DMS53 treated with DMSO at 0.1 percent for 48 hours (cell line): ENCODE measurements at regions not wholly inside any gene's neighbourhood (a gene's known extent, or its start where the extent isn't known, plus 50 kb on each side); places are given as distances from the start of the nearest gene placed in this dataset.
A peak's percentile ranks its signal among the peaks of the same experiment; 100 is the strongest.

ENCODE experiments used
- DNase-seq: peaks from one replicate; lab custom pipeline; 2025; ENCODE audit not compliant: unreplicated experiment; lab: John Stamatoyannopoulos, UW

DNA sequence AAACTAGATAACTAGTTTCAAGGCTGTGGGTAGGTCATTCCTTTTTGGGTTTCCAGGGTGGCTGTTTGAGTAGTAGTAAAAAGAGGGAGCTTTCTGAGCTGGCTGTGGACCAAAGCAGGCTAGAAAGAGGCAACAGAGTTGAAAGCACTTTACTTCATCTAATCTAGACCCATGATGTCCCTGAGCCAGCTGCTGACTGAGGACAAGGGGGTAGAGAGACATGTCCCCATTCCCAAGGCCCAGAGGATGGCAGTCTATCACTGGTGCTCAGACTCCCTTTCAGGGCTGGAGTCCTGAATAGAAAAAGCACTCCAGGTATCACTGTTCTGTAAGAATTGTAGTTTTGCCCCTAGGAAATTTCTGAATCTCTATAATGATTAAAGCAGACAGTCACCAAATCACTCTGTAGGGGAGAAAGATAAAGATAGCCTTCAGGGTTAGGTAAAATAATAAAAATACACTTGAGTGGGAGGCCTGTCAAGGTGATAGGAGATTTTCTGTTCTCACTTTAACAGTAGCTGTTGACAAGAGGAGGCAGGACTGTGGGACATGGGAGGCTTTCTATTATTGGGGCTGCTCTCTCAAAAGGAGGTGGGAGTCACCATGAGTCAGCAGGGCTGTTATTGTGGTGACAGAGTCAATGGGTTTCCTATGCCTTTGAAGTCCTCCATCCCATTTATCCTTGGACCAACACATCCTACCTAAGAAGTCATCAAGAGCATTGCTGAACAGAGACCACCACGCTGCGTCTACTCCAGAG is 190.2 kb upstream of the MPHOSPH6 start:
- no peak for DNase-seq

DNA sequence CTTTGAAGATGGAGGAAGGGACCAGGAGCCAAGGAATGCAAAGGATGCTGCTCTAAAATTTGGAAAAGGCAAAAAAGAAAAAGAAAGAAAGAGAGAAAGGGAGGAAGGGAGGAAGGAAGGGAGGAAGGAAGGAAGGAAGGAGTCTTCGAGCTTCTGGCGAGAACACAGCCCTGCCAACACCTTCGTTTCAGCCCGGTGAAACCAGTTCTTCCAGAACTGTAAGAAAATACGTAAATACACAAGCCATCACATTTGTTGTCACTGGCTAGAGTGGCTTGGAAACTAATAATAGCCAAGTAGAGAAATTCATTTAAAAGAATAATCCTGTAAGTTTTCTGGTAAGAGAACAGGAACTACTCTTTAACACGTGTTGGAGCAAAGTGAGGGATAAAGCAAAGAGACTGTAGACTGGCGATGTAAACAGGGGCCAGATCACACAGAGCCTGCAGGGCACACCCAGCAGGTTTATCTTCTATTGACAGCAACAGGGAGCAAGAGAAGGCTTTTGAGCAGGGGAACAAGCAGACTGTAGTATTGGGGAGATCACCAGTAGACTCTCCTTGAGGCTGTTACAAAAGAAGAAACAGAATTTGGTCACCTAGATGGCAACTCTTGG is 188.7 kb upstream of the MPHOSPH6 start:
- DNase-seq, result peak; percentile 58

DNA sequence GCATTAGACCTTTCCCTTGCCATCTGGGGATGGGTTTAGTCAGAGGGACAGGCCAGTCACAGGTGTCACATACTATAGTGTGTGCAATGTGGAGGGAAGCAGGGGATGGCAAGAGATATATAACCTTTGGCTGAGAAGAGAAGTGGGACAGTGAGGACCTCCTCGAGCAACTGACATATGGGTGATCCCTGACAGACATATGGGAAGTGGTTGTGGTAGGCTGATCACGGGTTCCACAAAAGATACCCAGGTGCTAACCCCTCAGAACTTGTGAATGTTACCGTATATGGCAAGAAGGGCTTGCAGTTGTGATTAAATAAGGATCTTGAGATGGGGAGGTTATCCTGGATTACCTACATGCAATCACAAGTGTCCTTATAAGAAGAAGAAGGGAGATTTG is 188.1 kb upstream of the MPHOSPH6 start:
- no peak for DNase-seq

DNA sequence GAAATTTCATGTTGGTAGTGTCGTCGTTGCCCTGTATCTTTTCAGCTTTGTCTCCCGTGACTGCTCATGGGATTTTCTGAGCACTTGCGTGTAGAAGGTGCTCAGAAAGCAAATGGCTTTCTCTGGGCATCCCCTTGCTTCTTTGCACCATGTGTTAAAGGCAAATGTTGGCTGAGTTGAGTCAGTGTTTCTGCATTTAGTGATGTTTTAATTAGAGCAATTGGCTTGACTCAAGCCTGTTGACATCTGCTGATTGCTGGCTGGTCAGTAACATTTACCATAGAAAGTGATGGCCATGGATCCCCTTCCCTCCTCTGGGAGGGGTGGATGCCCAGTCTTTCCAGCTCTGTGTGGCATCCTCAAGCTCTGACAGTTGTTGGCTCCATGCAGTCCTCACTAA is 187.2 kb upstream of the MPHOSPH6 start:
- DNase-seq, result no peak

DNA sequence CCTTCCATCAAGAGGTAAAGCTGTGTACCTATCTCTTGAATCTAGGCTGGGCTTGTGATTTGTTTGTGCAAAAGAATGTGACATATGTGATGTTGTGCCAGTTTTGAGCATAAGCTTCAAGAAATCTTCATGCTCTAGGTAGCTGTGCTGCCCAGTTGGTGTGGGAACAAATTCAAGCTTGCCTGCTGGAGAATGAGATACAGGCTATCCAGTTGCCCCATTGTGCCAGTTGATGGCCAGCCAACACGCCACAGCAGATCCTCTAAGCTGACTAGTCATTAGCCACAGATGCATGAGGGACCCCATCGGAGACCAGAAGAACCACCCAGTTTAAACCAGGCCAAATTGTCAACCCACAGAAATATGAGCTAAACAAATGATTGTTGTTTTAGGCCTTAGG is 180.5 kb upstream of the MPHOSPH6 start:
- DNase-seq, result no peak

DNA sequence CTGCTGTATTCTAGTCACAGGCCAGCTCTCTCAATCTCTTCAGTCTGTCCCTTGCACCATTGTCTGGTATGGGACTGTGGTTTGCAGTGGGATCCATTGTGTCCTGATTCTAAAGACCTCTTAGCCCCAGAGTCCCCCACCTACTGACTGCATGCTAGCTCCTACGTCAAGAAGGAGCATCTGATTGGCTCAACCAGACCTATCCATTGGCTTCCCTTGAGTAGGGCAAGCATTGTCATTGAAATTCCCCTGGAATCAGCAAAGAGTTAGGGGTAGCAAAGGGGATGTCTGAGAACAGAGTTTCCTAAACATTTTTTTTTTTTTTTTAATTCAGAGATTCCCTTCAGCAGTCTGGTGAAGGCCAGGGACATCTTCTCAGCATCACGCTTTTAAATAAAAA is 175.3 kb upstream of the MPHOSPH6 start:
- no peak for DNase-seq

DNA sequence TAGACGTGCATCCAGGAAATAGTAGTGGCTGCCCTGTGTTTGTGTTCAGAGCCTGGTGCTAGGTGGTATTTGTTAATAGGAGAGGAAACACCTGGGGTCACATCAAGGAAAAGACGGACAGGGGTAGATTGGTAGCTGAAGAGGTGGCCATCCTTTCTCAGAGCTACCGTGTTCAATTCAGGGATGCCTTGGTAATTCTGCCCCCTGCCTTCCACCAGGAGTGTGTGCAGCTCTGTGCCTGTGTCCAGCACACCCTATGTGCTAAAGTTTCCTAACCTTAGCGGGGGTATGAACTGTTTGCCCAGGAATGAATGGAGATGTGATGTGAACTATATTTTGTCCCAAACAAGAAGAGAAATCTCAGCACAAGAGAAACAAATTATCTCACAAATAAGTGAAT is 174.1 kb upstream of the MPHOSPH6 start:
- DNase-seq, result peak; percentile 33

DNA sequence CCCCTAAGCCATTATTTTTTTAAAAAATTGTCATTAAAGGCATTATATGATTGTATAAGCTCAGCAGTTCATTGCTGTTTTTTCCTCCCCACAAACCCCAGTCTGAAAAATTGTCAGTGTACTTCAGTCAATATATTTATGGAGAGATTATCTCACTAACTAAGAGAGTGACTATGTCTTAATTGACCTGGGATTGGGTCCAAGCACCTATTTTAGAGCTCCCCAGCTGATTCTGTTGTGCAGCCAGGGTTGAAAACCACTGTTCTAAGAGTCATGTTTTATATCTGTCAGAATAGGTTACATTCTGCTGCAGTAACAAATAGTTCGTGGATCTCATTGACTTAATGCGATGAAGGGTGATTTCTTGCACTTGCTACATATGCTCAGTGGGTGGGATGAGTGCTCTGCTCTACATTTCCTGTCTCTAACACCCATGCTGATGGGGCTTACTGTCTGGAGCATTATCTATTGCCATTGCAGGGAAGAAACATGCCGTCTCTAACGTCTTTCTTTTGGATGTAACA is 171.2 kb upstream of the MPHOSPH6 start:
- no peak for DNase-seq

DNA sequence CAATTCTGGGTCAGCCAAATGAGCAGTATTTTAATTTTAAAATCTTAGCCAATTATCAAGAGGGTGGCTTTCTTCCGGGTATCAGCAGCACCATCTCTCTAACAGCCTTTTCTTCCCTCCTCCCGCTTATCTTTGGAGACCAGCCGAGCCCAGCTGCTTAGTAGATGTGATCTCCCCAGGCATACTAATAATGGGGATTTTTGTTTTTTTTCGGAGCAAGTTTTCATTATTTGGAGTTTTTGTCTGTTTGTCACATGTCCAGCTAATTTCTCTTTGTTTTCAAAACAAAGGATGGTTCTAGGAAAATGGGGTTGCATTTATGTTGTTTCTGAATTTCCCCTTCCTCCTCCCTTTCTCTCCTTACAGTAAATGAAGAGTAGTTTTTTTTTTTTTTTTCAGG is 170.5 kb upstream of the MPHOSPH6 start:
- DNase-seq, result no peak

DNA sequence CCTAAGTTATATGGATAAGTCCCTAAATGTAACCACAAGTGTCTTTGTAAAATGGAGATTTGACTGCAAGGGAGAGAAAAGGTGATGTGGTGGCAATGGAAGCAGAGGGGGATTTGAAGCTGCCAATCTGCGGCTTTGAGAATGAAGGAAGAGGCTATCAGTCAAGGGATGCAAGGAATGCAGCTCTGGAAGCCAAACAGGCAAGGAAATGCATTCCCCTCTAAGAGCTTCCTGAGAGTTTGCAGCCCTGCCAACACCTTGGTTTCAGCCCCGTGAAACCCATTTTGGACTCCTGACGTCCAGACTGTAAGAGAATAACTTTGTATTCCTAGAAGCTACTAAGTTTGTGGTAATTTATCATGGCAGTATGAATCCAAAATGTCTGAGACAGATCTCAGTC is 167.3 kb upstream of the MPHOSPH6 start:
- DNase-seq, result no peak

DNA sequence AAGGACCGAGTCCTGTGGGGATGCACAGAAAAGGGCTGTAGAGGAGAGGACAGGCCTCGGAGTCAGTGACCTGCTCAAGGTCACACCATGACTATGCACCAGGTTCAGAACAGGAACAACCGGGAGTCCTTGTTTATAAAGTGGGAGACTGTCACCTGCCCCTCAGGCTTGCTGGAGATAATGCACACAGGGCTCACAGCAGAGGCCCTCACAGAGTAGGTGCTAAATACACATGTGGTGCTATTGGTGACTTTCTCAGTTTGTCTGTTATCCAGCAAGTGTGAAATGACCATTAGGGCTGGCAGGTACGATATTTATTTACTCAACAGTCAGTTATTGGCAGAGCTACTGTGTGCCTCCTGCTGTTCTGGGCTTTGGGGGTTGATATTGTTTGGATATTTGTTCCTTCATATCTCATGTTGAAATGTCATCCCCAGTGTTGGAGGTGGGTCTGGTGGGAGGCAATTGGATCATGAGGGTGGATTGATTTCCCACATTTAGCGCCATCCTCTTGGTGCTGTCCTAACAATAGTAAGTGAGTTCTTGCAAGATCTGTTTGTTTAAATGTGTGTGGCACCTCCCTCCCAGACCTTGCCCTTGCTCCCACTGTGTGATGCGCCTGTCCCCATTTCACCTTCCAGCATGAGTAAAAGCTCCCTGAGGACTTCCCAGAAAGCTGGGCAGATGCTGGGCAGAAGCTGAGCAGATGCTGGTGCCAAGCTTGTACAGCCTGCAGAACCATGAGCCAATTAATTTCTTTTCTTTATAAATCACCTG is 162.1 kb upstream of the MPHOSPH6 start:
- DNase-seq, result peak; percentile 52

DNA sequence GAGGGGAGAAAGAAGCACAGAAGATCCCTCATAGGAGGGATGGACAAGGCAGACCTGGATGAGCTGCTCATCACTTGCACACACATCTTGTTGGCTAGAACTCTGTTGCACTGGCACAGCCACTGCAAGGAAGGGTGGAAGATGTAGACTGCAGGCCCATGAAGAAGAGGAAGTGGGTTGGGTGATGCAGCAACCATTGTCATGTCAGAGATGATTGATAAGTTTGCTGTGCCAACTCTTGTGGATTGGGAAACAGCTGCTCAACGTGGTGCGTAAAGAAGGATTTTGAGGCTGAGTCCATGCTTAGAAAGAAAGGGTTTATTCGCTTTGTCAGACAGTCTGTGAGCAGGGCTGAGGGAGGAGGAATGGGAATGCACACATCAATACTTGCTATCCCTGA is 161.4 kb upstream of the MPHOSPH6 start:
- DNase-seq, result peak; percentile 17

DNA sequence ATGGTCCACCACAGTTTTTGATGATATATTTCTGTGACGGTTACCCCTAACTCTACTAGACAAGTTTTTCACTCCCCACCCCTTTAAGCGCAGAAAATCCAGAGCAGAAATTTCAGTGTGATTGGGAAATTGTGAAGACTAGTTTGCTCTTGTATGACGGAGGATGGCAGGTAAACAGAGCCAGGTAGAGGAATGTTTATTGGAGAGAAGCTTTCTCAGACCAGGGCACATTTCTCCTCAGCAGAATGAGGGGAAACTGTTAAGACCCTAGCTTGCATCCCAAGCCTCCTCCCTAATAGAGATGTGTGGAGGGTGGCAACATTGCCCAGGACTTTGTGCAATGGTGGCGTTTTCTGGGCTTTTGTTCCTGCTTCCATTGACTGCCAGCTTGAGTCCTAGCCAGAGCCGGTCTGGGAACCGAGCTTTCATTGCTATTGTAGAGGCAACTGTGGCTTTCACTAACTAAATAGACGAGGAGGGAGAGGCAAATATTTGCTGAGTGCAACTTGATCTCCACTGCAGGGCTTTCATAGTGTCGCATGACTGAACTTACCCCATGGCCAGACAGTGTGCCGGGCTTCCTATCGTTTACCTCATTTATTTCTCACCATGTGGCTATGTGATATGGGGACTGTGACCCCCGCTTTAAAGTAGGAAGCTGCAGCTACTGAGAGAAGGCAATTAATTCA is 159.6 kb upstream of the MPHOSPH6 start:
- peak; percentile 92 for DNase-seq

DNA sequence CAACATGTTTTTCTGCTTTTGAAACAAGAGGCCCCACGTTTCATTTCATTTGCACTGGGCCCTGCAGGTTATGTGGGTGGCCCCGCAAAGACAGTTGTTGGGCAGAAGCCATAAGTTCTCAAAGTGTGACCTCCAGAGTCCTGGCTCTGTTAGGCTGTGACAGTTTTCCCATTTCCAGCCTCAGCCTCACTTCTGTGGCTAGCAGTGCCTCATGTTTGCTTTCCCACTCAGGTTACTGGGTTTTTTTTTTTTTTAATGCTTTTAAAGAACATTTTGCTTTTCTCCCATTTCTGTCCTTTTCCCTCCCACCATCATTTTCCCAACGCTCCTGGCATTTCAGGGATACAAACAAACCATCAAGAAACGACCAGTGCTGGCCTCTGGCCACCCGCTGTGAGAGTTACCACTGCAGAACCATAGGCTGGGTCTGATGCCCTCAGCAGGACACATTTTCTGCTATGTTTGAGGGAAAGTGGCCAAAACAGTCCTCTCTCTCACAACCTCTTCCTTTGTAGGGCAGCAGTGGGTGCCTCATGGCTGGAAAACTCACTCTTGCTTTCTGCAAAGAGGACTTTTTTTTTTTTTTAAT is 159.0 kb upstream of the MPHOSPH6 start:
- peak; percentile 10 for DNase-seq

DNA sequence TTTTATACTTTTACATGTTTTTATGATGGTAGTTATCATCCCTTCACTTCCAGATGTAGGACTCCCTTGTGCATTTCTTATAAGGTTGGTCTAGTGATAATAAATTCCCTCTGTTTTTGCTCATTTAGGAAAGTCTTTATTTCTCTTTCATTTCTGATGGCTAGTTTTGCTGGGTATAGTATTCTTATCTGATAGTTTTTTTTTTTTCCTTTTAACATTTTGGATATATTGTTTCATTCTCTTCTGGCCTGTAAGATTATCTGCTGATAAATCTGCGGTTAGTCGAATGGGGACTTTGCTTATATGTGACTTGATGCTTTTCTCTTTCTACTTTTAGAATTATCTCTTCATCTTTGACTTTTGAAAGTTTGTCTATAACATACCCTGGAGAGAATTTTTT is 153.1 kb upstream of the MPHOSPH6 start:
- DNase-seq, result no peak

DNA sequence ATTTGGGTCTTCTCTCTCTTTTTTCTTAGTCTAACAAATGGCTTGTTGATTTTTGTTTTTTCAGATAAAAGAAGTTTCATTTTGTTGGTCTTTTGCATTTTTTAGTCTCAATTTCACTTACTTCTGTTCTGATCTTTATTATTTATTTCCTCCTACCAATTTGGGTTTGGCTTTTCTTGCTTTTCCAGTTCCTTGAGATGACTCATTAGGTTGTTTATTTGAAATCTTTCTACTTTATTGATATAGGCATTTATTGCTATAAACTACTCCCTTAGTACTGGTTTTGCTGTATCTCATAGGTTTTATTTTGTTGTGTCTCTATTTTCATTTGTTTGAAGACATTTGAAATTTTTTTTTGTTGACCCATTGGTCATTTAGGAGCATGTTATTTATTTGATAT is 152.2 kb upstream of the MPHOSPH6 start:
- no peak for DNase-seq

DNA sequence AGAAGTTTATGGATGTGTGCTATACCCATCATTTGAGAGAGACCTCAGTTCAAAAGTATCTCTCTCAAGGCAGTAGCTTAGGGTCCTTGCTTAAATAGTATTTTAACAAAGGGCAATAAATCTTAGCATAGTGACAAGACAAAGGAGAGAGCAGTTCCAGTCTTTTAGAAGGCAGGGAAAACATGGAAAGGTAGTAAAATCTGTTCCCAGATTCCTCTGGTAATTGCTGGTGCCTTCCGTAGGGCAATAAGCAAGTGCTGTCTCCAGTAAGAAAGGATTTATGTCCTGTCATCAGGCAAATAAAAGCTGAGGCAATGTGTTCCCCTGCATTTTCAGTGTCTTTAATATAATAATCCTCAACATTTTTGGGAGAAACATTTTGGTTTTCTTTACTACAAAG is 149.0 kb upstream of the MPHOSPH6 start:
- DNase-seq, result no peak

DNA sequence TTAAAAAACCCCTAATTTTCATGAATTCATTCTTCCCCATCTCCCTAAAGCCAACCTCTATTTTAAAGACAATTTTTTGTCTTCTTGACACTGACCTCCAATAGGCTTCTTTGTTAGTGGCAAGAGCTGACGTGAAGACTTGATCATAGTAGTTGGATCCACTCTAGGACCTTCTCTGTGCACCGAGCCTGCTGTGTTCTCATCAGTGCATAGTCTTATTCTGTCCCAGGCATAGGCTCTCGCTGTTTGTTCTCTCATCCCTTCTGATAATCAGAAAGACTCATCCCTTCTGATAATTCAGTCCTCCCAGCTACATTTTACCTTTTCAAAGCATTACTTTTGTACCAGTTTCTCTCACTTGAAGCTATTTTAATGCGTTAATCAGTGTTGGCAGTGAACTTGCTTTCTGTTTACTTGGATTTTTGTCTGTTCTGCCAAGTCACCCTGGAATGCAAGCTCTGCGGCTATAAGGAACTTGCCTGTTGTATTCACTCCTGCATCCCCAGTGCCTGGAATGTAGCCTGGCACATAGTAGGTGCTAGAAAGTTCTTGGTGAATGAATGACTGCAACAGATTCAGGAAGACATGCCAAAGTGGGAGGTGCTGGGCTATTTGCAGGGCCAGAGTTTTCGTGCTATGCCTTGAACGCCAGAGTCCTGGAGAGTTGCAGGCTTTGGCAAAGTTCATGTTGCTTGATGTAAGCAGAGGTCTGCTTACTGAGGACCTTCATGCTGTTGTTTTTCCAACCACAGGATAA is 147.6 kb upstream of the MPHOSPH6 start:
- no peak for DNase-seq

DNA sequence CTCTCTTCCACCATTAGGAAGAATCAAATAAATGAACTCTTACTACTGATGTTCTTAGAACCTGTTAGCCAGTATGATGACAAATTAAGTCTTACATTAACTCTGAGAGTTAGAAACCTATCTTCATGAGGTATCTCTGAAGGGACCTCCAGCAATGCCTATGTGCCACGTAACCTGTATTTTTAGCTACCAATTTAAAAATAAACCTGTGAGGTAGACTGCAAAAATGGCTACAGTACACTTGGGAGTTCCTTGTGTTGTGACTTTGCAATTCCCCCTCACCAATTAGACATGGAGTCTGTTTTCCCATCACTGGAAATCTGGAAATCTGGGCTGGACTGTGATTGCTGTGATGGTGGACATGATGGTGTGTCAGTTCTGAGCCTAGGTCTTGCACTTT is 143.7 kb upstream of the MPHOSPH6 start:
- no peak for DNase-seq

DNA sequence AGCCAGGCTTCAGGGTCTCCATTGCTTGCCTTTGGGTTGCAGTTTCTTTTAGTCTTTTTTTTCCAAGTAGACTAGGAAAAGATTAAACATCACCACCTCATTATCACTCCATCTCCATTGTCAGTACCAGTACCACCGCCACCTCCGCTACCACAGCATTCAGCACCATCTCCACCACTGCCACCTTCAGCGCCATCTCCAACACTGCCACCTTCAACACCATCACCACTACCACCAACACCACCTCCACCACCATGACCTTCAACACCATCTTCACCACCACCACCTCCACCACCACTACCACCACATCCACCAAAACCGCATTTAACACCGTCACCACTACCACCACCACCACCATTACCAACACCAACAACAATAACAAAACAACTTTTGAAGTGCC is 141.5 kb upstream of the MPHOSPH6 start:
- DNase-seq, result no peak
